SW480 (cell line): ENCODE measurements at regions not wholly inside any gene's neighbourhood (a gene's known extent, or its start where the extent isn't known, plus 50 kb on each side); places are given as distances from the start of the nearest gene placed in this dataset.
A peak's percentile ranks its signal among the peaks of the same experiment; 100 is the strongest.
"Not testable (repeated sequence)": the region's sequence is repeated elsewhere in the genome, so short reads cannot be mapped to it uniquely, and the experiment has no call there.

Experiments
- DNase-seq: peaks from one replicate; pipeline ENCODE4 v3.0.0-alpha.2; 2016; ENCODE audit warnings: low spot score

- DNase-seq = peak; percentile 38
Observed at GRCh38 chr3:10703875-10704274, 112.2 kb upstream of the SLC6A11 start.

GRCh38 chr3:10706156-10706739, 109.8 kb upstream of the SLC6A11 start:
- no peak for DNase-seq

GRCh38 chr3:10706740-10707399, 109.2 kb upstream of the SLC6A11 start:
- no peak for DNase-seq

- DNase-seq = no peak
Observed at GRCh38 chr3:10707400-10708215, 108.4 kb upstream of the SLC6A11 start.

- no peak for DNase-seq
Observed at GRCh38 chr3:10708216-10708893, 107.7 kb upstream of the SLC6A11 start.

- DNase-seq = no peak
Observed at GRCh38 chr3:10709110-10709781, 106.8 kb upstream of the SLC6A11 start.

GRCh38 chr3:10712121-10712520, 103.9 kb upstream of the SLC6A11 start:
- no peak for DNase-seq

GRCh38 chr3:10713656-10714055, 102.4 kb upstream of the SLC6A11 start:
- DNase-seq = no peak

- no peak for DNase-seq
Observed at GRCh38 chr3:10715886-10716285, 100.1 kb upstream of the SLC6A11 start.

- no peak for DNase-seq
Observed at GRCh38 chr3:10716964-10717363, 99.1 kb upstream of the SLC6A11 start.

- DNase-seq = no peak
Observed at GRCh38 chr3:10717756-10718155, 98.3 kb upstream of the SLC6A11 start.

GRCh38 chr3:10721101-10721500, 94.9 kb upstream of the SLC6A11 start:
- DNase-seq = no peak

- no peak for DNase-seq
Observed at GRCh38 chr3:10722911-10723310, 93.1 kb upstream of the SLC6A11 start.

GRCh38 chr3:10723991-10724390, 92.0 kb upstream of the SLC6A11 start:
- DNase-seq = no peak

GRCh38 chr3:10725067-10725466, 91.0 kb upstream of the SLC6A11 start:
- DNase-seq = no peak

- DNase-seq = no peak
Observed at GRCh38 chr3:10725846-10726245, 90.2 kb upstream of the SLC6A11 start.

GRCh38 chr3:10726787-10727186, 89.2 kb upstream of the SLC6A11 start:
- DNase-seq = no peak

- DNase-seq = no peak
Observed at GRCh38 chr3:10729439-10729838, 86.6 kb upstream of the SLC6A11 start.

- no peak for DNase-seq
Observed at GRCh38 chr3:10732292-10732691, 83.7 kb upstream of the SLC6A11 start.

- DNase-seq = no peak
Observed at GRCh38 chr3:10733297-10733696, 82.7 kb upstream of the SLC6A11 start.

GRCh38 chr3:10736444-10736843, 79.6 kb upstream of the SLC6A11 start:
- DNase-seq = not testable (repeated sequence)

- no peak for DNase-seq
Observed at GRCh38 chr3:10737785-10738184, 78.2 kb upstream of the SLC6A11 start.
